Stimulated activated CD8-positive, alpha-beta memory T cell treated with anti-CD3 and anti-CD28 coated beads, Interleukin-4, amount 100 ng/mL, for 1 hour (primary cell): ENCODE measurements at regions not wholly inside any gene's neighbourhood (a gene's known extent, or its start where the extent isn't known, plus 50 kb on each side); places are given as distances from the start of the nearest gene placed in this dataset.
"Not testable (repeated sequence)": the region's sequence is repeated elsewhere in the genome, so short reads cannot be mapped to it uniquely, and the experiment has no call there.

Experiments
- DNase-seq, 2 donors: peaks; one replicate each; pipeline ENCODE4 v3.0.0-alpha.2; 2020; ENCODE audit warnings: low read depth in 2 of 2, low spot score in 1 of 2

GRCh38 chr17:5897275-5897911 is 172.8 kb upstream of the WSCD1 start:
- DNase-seq, result no peak

- DNase-seq, result not testable (repeated sequence)
These were observed 172.2 kb upstream of the WSCD1 start for GRCh38 chr17:5897981-5898380.

GRCh38 chr17:5898406-5898805 is 171.8 kb upstream of the WSCD1 start:
- no peak for DNase-seq

- no peak for DNase-seq
These were observed 170.5 kb upstream of the WSCD1 start for GRCh38 chr17:5899496-5900195.

- DNase-seq, result no peak
These were observed 168.4 kb upstream of the WSCD1 start for GRCh38 chr17:5901731-5902130.

GRCh38 chr17:5902181-5903140 is 167.7 kb upstream of the WSCD1 start:
- DNase-seq, result no peak

- DNase-seq, result no peak
These were observed 158.3 kb upstream of the WSCD1 start for GRCh38 chr17:5911919-5912318.

- DNase-seq, result no peak
These were observed 157.1 kb upstream of the WSCD1 start for GRCh38 chr17:5913032-5913531.

- DNase-seq, result no peak
These were observed 156.5 kb upstream of the WSCD1 start for GRCh38 chr17:5913641-5914040.

GRCh38 chr17:5915337-5915736 is 154.8 kb upstream of the WSCD1 start:
- DNase-seq, result no peak

GRCh38 chr17:5919089-5919488 is 151.1 kb upstream of the WSCD1 start:
- no peak for DNase-seq

- no peak for DNase-seq
These were observed 148.5 kb upstream of the WSCD1 start for GRCh38 chr17:5921512-5922282.

GRCh38 chr17:5922476-5922875 is 147.7 kb upstream of the WSCD1 start:
- DNase-seq, result no peak

GRCh38 chr17:5929721-5930120 is 140.5 kb upstream of the WSCD1 start:
- DNase-seq, result no peak

GRCh38 chr17:5930555-5930954 is 139.6 kb upstream of the WSCD1 start:
- DNase-seq, result not testable (repeated sequence)

- DNase-seq, result no peak
These were observed 138.6 kb upstream of the WSCD1 start for GRCh38 chr17:5931616-5932015.

GRCh38 chr17:5933430-5933829 is 136.7 kb upstream of the WSCD1 start:
- DNase-seq, result no peak

GRCh38 chr17:5941258-5941657 is 128.9 kb upstream of the WSCD1 start:
- no peak for DNase-seq

- DNase-seq, result no peak
These were observed 127.5 kb upstream of the WSCD1 start for GRCh38 chr17:5942687-5943086.

- DNase-seq, result no peak
These were observed 126.9 kb upstream of the WSCD1 start for GRCh38 chr17:5943232-5943631.

GRCh38 chr17:5943982-5944381 is 126.2 kb upstream of the WSCD1 start:
- no peak for DNase-seq
